Osteoblast (primary cell): ENCODE measurements at regions not wholly inside any gene's neighbourhood (a gene's known extent, or its start where the extent isn't known, plus 50 kb on each side); places are given as distances from the start of the nearest gene placed in this dataset.
A peak's percentile ranks its signal among the peaks of the same experiment; 100 is the strongest.

Source experiments
- DNase-seq: peaks from one replicate; pipeline ENCODE4 v3.0.0; 2011; ENCODE audit warnings: low spot score, mixed read lengths; ENCODE audit not compliant: insufficient read length; ENCODE audit errors: missing footprints
- H2AFZ ChIP-seq: 2 replicates; pipeline ENCODE4 v1.6.0; 2011; ENCODE audit warnings: mild to moderate bottlenecking, low read length
- H3K27ac ChIP-seq: 2 replicates; pipeline ENCODE4 v1.5.1; 2011; ENCODE audit warnings: mild to moderate bottlenecking, low read depth, low read length, moderate library complexity
- H3K27me3 ChIP-seq: 2 replicates; pipeline ENCODE4 v1.6.0; 2012; ENCODE audit warnings: mild to moderate bottlenecking, control low read depth, inconsistent platforms, low read length, moderate library complexity; ENCODE audit not compliant: insufficient read depth
- H3K36me3 ChIP-seq: 2 replicates; pipeline ENCODE4 v1.5.1; 2011; ENCODE audit warnings: mild to moderate bottlenecking, low read length, control low read depth, moderate library complexity; ENCODE audit not compliant: insufficient read depth
- H3K4me1 ChIP-seq: 2 replicates; pipeline ENCODE4 v1.5.1; 2011; ENCODE audit warnings: mild to moderate bottlenecking, low read length, control low read depth, moderate library complexity; ENCODE audit not compliant: insufficient read depth
- H3K4me2 ChIP-seq: 2 replicates; pipeline ENCODE4 v1.6.0; 2011; ENCODE audit warnings: mild to moderate bottlenecking, low read length; ENCODE audit not compliant: insufficient read depth
- H3K4me3 ChIP-seq: fragments of 200-600 bp; sonication (generic); 3 replicates; pipeline ENCODE4 v1.5.1; 2012; ENCODE audit warnings: mild to moderate bottlenecking, low read length, inconsistent platforms; ENCODE audit not compliant: insufficient read depth
- H3K79me2 ChIP-seq: 2 replicates; pipeline ENCODE4 v1.6.0; 2012; ENCODE audit warnings: mild to moderate bottlenecking, low read length, control low read depth, inconsistent platforms; ENCODE audit not compliant: insufficient read depth
- H3K9me3 ChIP-seq: 2 replicates; pipeline ENCODE4 v1.5.1; 2011; ENCODE audit warnings: low read depth, low read length, control low read depth
- H4K20me1 ChIP-seq: 2 replicates; pipeline ENCODE4 v1.6.0; 2012; ENCODE audit warnings: mild to moderate bottlenecking, low read length, control low read depth; ENCODE audit not compliant: insufficient read depth
- TF ChIP-seq, protein P1 (sequence below): IDR thresholded peaks from 2 replicates; pipeline ENCODE4 v1.5.1; 2011; ENCODE audit warnings: mild to moderate bottlenecking, low read depth, low read length, moderate library complexity; ENCODE audit errors: extremely low read depth

DNA sequence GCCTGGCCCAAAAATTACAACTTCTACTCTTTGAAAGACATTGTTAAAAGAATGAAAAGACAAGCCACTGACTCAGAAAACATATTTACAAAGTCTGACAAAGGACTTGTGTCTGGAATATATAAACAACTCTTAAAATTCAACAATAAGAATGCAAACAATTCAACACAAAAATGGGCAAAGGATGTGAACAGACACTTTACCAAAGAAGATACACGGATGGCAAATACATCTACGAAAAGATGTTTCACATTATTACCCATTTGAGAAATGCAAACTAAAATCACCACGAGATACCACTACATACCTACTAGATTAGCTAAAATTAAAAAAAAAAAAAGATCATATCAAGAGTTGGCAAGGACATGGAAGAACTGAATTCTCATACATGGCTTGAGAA, 80.8 kb upstream of the METRNL start:
- TF ChIP-seq, protein P1, sequence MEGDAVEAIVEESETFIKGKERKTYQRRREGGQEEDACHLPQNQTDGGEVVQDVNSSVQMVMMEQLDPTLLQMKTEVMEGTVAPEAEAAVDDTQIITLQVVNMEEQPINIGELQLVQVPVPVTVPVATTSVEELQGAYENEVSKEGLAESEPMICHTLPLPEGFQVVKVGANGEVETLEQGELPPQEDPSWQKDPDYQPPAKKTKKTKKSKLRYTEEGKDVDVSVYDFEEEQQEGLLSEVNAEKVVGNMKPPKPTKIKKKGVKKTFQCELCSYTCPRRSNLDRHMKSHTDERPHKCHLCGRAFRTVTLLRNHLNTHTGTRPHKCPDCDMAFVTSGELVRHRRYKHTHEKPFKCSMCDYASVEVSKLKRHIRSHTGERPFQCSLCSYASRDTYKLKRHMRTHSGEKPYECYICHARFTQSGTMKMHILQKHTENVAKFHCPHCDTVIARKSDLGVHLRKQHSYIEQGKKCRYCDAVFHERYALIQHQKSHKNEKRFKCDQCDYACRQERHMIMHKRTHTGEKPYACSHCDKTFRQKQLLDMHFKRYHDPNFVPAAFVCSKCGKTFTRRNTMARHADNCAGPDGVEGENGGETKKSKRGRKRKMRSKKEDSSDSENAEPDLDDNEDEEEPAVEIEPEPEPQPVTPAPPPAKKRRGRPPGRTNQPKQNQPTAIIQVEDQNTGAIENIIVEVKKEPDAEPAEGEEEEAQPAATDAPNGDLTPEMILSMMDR = no peak
- no peak overlapping the region for H2AFZ ChIP-seq
- no peaks in the 10 kb centered on the region for H4K20me1 ChIP-seq
- no peaks in the 10 kb centered on the region for H3K36me3 ChIP-seq
- no peak overlapping the region for H3K4me3 ChIP-seq
- H3K9me3 ChIP-seq = no peaks in the 10 kb centered on the region
- H3K4me2 ChIP-seq = no peak overlapping the region
- H3K27ac ChIP-seq = no peak overlapping the region
- H3K4me1 ChIP-seq = no peaks in the 10 kb centered on the region
- DNase-seq = no peak
- H3K27me3 ChIP-seq = no peaks in the 10 kb centered on the region
- no peaks in the 10 kb centered on the region for H3K79me2 ChIP-seq

DNA sequence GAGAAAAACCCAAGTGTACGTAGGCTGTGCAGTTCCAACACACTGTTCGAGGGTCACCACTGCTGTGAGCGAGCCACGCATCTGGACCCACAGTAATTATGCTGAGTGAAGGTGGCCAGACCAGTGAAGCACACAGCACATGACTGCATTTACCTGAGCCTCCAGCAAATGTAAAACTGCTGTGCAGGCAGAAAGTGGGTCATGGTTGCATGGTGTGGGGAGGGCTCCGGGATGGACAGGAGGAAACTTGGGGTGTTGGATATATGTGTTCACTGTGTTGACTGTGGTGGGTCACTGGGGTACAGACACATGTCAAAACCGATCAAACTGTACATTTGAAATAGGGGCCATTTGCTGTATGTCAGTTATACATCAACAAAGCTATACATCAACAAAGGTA, 78.7 kb upstream of the METRNL start:
- Histone ChIP-seq H3K79me2 (no peaks in the 10 kb centered on the region), H3K4me2 (no peak overlapping the region), H3K4me3 (no peak overlapping the region), H3K27ac (no peak overlapping the region), H3K27me3 (no peaks in the 10 kb centered on the region), H2AFZ (no peak overlapping the region), H3K4me1 (no peaks in the 10 kb centered on the region), H4K20me1 (no peaks in the 10 kb centered on the region), H3K36me3 (no peaks in the 10 kb centered on the region), H3K9me3 (no peaks in the 10 kb centered on the region)
- TF ChIP-seq, protein P1 = no peak
- DNase-seq = no peak

DNA sequence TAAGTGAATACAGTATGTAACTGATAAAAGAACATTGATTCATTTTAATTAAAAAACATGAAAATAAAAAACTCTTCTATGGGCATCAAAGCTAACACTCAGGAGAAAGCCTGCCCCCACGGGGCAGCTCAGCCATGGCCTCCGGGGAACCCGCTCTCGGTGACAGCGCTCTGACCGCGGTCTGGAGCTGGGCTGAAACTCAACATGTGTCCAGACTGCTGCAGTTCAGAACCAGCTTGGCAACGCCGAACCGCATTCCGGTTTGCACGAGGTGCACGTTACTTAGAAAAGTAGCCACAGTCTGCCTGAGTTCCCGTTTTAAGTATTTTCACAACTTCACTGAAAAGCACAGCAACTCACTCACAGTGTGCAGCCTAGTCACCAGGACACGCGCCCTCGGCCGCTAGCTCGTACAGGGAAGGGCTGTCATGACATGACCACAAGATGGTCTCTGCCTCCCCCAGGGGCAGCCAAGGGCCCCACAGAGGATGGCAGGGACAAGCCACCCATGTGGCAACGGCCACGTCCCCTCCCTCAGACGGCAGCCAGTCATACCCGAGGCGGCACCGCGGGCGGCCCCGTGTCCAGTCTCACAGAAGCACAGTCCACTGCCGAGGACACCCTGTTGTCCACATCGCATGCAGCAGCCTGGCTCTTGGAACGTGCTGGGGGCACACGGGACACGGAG, 77.1 kb upstream of the METRNL start:
- no peaks in the 10 kb centered on the region for H3K9me3 ChIP-seq
- H3K4me3 ChIP-seq = no peak overlapping the region
- no peaks in the 10 kb centered on the region for H3K27me3 ChIP-seq
- no peak overlapping the region for H3K4me2 ChIP-seq
- no peak overlapping the region for H3K27ac ChIP-seq
- TF ChIP-seq, protein P1 = no peak
- no peaks in the 10 kb centered on the region for H3K79me2 ChIP-seq
- no peaks in the 10 kb centered on the region for H3K4me1 ChIP-seq
- H2AFZ ChIP-seq = no peak overlapping the region
- peak; percentile 32 for DNase-seq
- no peaks in the 10 kb centered on the region for H3K36me3 ChIP-seq
- H4K20me1 ChIP-seq = no peaks in the 10 kb centered on the region

DNA sequence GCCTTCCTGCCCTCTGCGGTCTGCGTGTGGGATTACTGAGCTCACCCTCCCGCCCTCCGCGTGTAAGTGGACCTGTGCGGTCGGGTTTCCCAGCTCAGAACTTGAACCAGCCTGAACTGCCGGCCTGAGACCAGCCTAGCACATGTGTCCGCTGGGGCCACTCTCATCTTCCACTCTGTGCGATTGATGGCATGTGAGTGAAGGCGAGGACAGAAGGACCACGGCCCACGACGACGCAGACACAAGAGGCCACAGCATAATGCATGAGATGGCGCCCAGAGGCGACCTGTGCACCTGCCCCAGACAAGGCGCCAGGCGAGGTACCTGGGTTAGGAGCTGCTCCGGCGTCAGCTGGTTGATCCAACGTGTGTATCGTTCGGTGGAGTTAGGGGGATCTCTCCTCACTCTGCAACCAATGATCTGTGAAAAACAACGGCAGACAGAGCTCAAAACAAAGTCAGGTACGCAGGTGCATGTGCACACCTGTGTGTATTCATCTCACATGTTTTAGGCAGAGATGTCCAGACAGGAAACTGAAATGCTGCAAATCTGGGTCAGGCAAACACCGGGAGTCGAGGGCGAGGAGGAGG, 74.5 kb upstream of the METRNL start:
- Histone ChIP-seq H3K4me3 (no peak overlapping the region), H3K27ac (no peak overlapping the region), H3K27me3 (no peaks in the 10 kb centered on the region), H3K4me1 (no peaks in the 10 kb centered on the region), H3K9me3 (no peaks in the 10 kb centered on the region), H3K36me3 (no peaks in the 10 kb centered on the region), H3K4me2 (no peak overlapping the region), H3K79me2 (no peaks in the 10 kb centered on the region), H4K20me1 (no peaks in the 10 kb centered on the region), H2AFZ (no peak overlapping the region)
- TF ChIP-seq, protein P1 = no peak
- peak; percentile 68 for DNase-seq
